ENCODE measurements at regions not wholly inside any gene's neighbourhood (a gene's known extent, or its start where the extent isn't known, plus 50 kb on each side); places are given as distances from the start of the nearest gene placed in this dataset.
"Not testable (repeated sequence)": the region's sequence is repeated elsewhere in the genome, so short reads cannot be mapped to it uniquely, and the experiment has no call there.

DNA sequence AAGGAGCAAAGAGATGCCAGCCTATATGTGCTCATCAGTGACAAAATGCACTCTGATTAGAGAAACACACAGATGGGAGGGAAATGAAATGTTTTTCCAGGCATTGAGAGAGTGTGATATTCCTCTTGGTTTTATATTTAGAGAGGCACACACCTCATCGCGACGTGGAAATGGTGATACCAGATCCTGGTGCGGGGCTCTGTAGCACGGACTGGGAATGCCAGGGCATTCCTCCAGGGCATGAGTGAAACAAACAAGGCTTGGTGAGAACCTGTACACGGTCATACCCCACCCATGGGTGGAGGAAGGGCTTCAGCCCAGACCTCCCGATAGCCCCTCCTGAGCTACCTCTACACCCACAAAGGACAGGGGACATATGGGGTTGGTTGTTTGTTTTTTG lies 280.2 kb downstream of the C16orf95 start:
- POLR2A ChIA-PET (ENCODE audit: partially characterized antibody): no interaction called here
- Mint-ChIP-seq H3K27ac (no peak overlapping the region), H3K27me3 (no peaks in the 10 kb centered on the region)

DNA sequence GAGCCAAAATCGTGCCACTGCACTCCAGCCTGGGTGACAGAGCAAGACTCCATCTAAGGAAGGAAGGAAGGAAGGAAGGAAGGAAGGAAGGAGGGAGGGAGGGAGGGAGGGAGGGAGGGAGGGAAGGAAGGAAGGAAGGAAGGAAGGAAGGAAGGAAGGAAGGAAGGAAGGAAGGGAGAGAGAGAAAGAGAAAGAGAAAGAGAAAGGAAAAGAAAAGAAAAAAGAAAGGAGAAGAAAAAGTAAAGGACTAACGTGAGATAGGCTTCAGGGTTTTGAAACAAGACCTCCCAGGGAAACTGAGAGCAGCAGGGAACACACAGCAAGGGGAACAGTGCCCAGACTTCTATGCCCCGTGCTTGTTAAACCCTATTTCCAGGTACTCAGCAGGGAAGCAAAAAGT lies 278.7 kb downstream of the C16orf95 start:
- H3K27me3 Mint-ChIP-seq; H3K4me3 Mint-ChIP-seq; H3K9me3 ChIP-seq (ENCODE audit: control insufficient read depth in 1 of 2, low read length in 2 of 2); H3K9me3 Mint-ChIP-seq; DNase-seq; H3K36me3 ChIP-seq (ENCODE audit: insufficient read depth, low read length); H3K27me3 ChIP-seq (ENCODE audit: insufficient read depth, low read length); H3K36me3 Mint-ChIP-seq; POLR2A ChIA-PET (ENCODE audit: partially characterized antibody); intact Hi-C loops (cut with micrococcal nuclease); H3K27ac Mint-ChIP-seq; H3K27ac ChIP-seq (ENCODE audit: low read depth, low read length); H3K4me3 ChIP-seq (ENCODE audit: low read length in 2 of 2); H3K4me1 ChIP-seq (ENCODE audit: insufficient read depth, low read length); H3K4me1 Mint-ChIP-seq: not testable (repeated sequence)
- CTCF ChIA-PET (ENCODE audit: partially characterized antibody): interaction anchor here (1.2 kb wide), 1 partner anchor 13 kb away, joined by 3 read pairs; no protein-coding TSS in a partner anchor

More for the DNA sequence above, 280.2 kb downstream of the C16orf95 start:
- Histone ChIP-seq H3K27ac (ENCODE audit: low read depth, low read length) (no peak overlapping the region), H3K4me3 (ENCODE audit: low read length in 2 of 2) (no peak overlapping the region), H3K4me1 (ENCODE audit: insufficient read depth, low read length) (no peaks in the 10 kb centered on the region), H3K36me3 (ENCODE audit: insufficient read depth, low read length) (no peaks in the 10 kb centered on the region), H3K27me3 (ENCODE audit: insufficient read depth, low read length) (no peaks in the 10 kb centered on the region), H3K9me3 (ENCODE audit: control insufficient read depth in 1 of 2, low read length in 2 of 2) (no peaks in the 10 kb centered on the region)
- CTCF ChIA-PET (ENCODE audit: partially characterized antibody): no interaction called here
- no peak for DNase-seq
- Mint-ChIP-seq H3K4me1 (no peaks in the 10 kb centered on the region), H3K36me3 (no peaks in the 10 kb centered on the region), H3K9me3 (peaks cover 0 to 3% (median 0%) of the 10 kb centered on the region in 8 donors), H3K4me3 (no peak overlapping the region)
- intact Hi-C loops (cut with micrococcal nuclease): no loop called here

DNA sequence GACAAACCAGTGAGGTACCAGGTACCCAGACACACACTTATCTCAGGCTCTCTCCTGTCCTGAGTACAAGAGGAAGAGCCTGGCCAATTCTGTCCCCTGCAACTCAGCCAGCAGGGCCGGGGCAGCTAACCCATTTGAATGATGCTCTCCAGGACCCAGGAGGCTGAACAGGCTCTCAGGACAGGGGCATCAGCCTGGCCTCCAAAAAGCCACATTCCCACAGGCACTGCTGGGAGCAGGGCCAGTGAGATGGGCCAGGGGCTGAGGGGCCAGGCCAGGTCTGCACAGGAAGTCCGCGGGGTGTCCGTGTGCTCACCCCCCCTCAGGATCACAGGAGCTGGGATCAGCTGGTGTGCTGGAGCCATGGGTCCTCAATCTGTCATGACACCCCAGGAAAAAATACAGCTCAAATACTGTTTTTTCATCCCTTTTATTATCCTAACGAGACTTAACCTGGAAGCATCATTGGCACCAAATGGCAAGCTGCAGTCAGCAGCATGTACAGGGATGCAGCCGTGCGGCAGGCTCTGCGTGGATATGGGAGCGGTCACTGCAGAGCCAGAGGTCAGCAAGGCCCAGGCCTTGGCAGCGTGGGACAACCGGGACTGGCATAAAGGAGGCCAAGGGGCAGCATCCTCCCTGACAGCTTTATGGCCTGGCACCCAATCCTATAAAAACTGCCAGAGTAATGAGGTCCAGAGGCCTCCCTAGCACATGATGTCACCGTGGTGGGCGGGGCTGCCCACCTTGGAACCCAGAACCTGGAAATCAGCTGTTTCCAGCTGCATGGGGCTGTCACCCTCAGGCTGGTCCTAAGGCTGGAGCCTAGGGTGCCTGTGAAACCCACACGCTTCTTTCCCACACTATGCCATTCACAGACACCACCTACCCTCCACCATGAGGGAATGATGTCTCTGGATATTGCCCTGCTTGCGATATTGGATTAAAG lies 276.7 kb downstream of the C16orf95 start:
- Histone ChIP-seq H3K27me3 (ENCODE audit: insufficient read depth, low read length) (no peaks in the 10 kb centered on the region), H3K36me3 (ENCODE audit: insufficient read depth, low read length) (no peaks in the 10 kb centered on the region), H3K4me3 (ENCODE audit: low read length in 2 of 2) (no peak overlapping the region), H3K4me1 (ENCODE audit: insufficient read depth, low read length) (no peaks in the 10 kb centered on the region), H3K27ac (ENCODE audit: low read depth, low read length) (no peak overlapping the region), H3K9me3 (ENCODE audit: control insufficient read depth in 1 of 2, low read length in 2 of 2) (no peaks in the 10 kb centered on the region)
- H3K27ac Mint-ChIP-seq: no peak overlapping the region
- H3K4me1 Mint-ChIP-seq: no peaks in the 10 kb centered on the region
- no peak for DNase-seq
- CTCF ChIA-PET (ENCODE audit: partially characterized antibody): no interaction called here
- POLR2A ChIA-PET (ENCODE audit: partially characterized antibody): no interaction called here
- no peaks in the 10 kb centered on the region for H3K27me3 Mint-ChIP-seq
- no peaks in the 10 kb centered on the region for H3K9me3 Mint-ChIP-seq
- intact Hi-C loops (cut with micrococcal nuclease): no loop called here
- no peaks in the 10 kb centered on the region for H3K36me3 Mint-ChIP-seq
- H3K4me3 Mint-ChIP-seq: no peak overlapping the region

DNA sequence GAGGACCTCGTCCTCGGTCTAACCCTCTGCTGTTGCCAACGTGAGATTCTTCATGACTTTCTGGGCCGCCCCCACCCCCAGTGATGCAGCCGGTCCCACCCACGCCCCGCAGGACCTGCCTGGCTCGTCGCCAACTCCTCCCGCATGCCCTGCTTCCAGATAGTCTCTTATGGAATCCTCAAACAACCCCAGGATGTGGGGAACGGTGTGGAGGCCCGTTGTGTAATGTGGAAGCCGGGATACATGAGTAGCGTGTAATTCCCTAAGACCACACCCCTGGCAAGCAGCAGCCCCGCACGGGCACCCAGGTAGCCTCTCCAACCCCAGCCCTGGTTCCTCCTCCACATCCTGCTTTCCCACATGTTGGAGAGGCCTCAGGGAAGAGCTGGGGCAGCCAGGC lies 275.9 kb downstream of the C16orf95 start:
- intact Hi-C loops (cut with micrococcal nuclease): no loop called here
- no peaks in the 10 kb centered on the region for H3K36me3 Mint-ChIP-seq
- CTCF ChIA-PET (ENCODE audit: partially characterized antibody): no interaction called here
- Histone ChIP-seq H3K4me1 (ENCODE audit: insufficient read depth, low read length) (no peaks in the 10 kb centered on the region), H3K27ac (ENCODE audit: low read depth, low read length) (no peak overlapping the region), H3K27me3 (ENCODE audit: insufficient read depth, low read length) (no peaks in the 10 kb centered on the region), H3K9me3 (ENCODE audit: control insufficient read depth in 1 of 2, low read length in 2 of 2) (no peaks in the 10 kb centered on the region), H3K4me3 (ENCODE audit: low read length in 2 of 2) (no peak overlapping the region), H3K36me3 (ENCODE audit: insufficient read depth, low read length) (no peaks in the 10 kb centered on the region)
- H3K4me1 Mint-ChIP-seq: no peaks in the 10 kb centered on the region
- H3K9me3 Mint-ChIP-seq: no peaks in the 10 kb centered on the region
- H3K27ac Mint-ChIP-seq: no peak overlapping the region
- DNase-seq: no peak
- peaks cover 0 to 3% of the 10 kb centered on the region in 2 donors for H3K27me3 Mint-ChIP-seq
- no peak overlapping the region for H3K4me3 Mint-ChIP-seq
- POLR2A ChIA-PET (ENCODE audit: partially characterized antibody): no interaction called here

DNA sequence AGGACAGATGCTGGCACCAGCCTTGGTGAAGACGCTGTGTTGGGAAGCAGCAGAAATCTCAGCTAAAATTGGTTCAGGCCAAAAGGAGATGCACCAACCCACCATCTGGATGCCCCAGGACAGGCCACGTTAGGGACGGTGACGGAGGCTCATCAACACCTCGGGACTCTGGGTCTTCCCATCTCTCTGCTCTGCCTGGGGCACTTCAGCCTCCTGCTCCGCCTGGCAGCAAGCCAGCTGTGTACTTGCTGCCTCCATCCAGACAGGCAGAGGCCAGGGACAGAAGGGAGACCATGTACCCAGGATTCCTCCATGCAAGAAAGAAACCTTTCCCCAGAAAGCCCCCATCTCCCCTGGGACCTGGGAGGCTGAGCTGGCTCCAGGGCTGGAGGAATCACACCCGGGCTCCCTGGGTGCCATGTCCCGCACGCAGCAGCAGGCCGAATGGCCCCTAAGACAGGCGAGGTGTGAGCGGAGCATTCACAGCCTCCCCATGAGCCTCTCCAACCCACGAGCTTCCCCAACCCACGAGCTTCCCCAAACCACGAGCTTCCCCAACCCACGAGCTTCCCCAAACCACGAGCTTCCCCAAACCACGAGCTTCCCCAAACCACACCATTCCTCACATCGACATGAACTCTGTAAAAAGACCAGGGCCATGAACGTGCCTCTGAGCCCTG lies 274.5 kb downstream of the C16orf95 start:
- no peaks in the 10 kb centered on the region for H3K36me3 Mint-ChIP-seq
- no peaks in the 10 kb centered on the region for H3K4me1 Mint-ChIP-seq
- ChIA-PET CTCF (ENCODE audit: partially characterized antibody) (no interaction called here), POLR2A (ENCODE audit: partially characterized antibody) (no interaction called here)
- no peak overlapping the region for H3K27ac Mint-ChIP-seq
- H3K9me3 Mint-ChIP-seq: no peaks in the 10 kb centered on the region
- H3K27me3 ChIP-seq (ENCODE audit: insufficient read depth, low read length): no peaks in the 10 kb centered on the region
- no peak for DNase-seq
- no peak overlapping the region for H3K27ac ChIP-seq (ENCODE audit: low read depth, low read length)
- no peaks in the 10 kb centered on the region for H3K9me3 ChIP-seq (ENCODE audit: control insufficient read depth in 1 of 2, low read length in 2 of 2)
- intact Hi-C loops (cut with micrococcal nuclease): no loop called here
- no peaks in the 10 kb centered on the region for H3K4me1 ChIP-seq (ENCODE audit: insufficient read depth, low read length)
- H3K4me3 Mint-ChIP-seq: no peak overlapping the region
- H3K27me3 Mint-ChIP-seq: peaks cover 0 to 3% of the 10 kb centered on the region in 2 donors
- no peak overlapping the region for H3K4me3 ChIP-seq (ENCODE audit: low read length in 2 of 2)
- no peaks in the 10 kb centered on the region for H3K36me3 ChIP-seq (ENCODE audit: insufficient read depth, low read length)

DNA sequence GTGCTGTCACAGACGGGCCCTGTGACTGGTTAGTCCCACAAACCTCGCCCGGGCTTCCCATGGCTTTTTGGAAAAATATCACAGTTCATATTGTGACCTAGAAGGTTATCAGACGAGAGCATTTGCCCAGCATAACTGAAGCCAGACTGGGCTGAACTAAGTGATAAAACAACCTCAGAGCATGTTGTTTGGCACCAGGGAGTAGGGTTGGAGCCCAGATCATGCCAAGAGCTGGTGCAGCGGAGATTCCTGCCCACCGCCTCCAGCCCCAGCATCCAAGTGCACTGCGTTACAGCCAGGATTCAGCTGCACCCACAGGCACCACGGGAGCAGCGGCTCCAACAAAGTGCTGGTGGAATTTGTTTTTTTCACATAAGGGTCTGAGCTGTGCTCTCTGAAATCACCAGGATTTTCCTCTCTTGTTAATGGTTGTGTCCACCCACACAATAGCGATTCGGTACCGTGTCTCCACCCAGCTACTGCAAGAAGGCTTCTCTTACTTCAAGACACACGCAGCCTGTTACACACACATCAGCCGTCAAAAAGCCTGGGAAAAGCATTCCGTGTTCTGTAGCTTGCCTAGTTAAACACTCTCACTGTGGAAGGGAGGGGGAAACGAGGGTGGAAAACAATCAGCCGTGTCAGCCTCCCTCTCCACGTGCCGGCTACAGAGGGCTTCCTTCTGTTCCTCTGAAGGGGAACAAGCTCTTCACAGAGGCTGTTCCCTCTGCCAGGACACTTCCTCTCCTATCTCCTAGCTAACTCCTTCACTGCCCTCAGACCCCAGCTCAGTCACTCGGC lies 273.8 kb downstream of the C16orf95 start:
- Mint-ChIP-seq H3K4me3 (no peak overlapping the region), H3K27me3 (peaks cover 0 to 3% of the 10 kb centered on the region in 2 donors), H3K4me1 (no peaks in the 10 kb centered on the region), H3K36me3 (no peaks in the 10 kb centered on the region), H3K9me3 (no peaks in the 10 kb centered on the region), H3K27ac (no peak overlapping the region)
- Histone ChIP-seq H3K4me1 (ENCODE audit: insufficient read depth, low read length) (no peaks in the 10 kb centered on the region), H3K27ac (ENCODE audit: low read depth, low read length) (no peak overlapping the region), H3K36me3 (ENCODE audit: insufficient read depth, low read length) (no peaks in the 10 kb centered on the region), H3K9me3 (ENCODE audit: control insufficient read depth in 1 of 2, low read length in 2 of 2) (no peaks in the 10 kb centered on the region), H3K4me3 (ENCODE audit: low read length in 2 of 2) (no peak overlapping the region), H3K27me3 (ENCODE audit: insufficient read depth, low read length) (no peaks in the 10 kb centered on the region)
- ChIA-PET POLR2A (ENCODE audit: partially characterized antibody) (no interaction called here), CTCF (ENCODE audit: partially characterized antibody) (no interaction called here)
- intact Hi-C loops (cut with micrococcal nuclease): no loop called here
- no peak for DNase-seq

DNA sequence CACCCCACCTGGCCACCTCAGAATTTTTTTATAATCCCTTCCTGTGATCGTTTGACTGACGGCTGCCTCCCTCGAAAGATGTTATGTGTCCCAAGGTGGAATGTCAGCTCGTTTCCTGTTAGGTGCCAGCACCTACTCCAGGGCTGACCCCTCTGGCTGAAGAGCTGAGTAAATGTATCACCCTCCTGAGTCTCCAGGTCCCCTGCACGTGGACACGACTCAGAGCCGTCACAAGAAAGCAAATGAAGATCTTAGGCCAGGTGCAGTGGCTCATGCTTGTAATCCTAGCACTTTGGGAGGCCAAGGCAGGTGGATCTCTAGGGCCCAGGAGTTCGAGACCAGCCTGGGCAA lies 273.2 kb downstream of the C16orf95 start:
- no peaks in the 10 kb centered on the region for H3K36me3 ChIP-seq (ENCODE audit: insufficient read depth, low read length)
- Mint-ChIP-seq H3K27me3 (peaks cover 0 to 3% of the 10 kb centered on the region in 2 donors), H3K36me3 (no peaks in the 10 kb centered on the region), H3K4me3 (no peak overlapping the region), H3K9me3 (no peaks in the 10 kb centered on the region), H3K4me1 (no peaks in the 10 kb centered on the region), H3K27ac (no peak overlapping the region)
- H3K27me3 ChIP-seq (ENCODE audit: insufficient read depth, low read length): no peaks in the 10 kb centered on the region
- H3K4me3 ChIP-seq (ENCODE audit: low read length in 2 of 2): no peak overlapping the region
- CTCF ChIA-PET (ENCODE audit: partially characterized antibody): no interaction called here
- no peak overlapping the region for H3K27ac ChIP-seq (ENCODE audit: low read depth, low read length)
- no peaks in the 10 kb centered on the region for H3K9me3 ChIP-seq (ENCODE audit: control insufficient read depth in 1 of 2, low read length in 2 of 2)
- POLR2A ChIA-PET (ENCODE audit: partially characterized antibody): no interaction called here
- no peak for DNase-seq
- intact Hi-C loops (cut with micrococcal nuclease): no loop called here
- no peaks in the 10 kb centered on the region for H3K4me1 ChIP-seq (ENCODE audit: insufficient read depth, low read length)

Data from CD4-positive, alpha-beta memory T cell (primary cell).